ENCODE measurements at regions not wholly inside any gene's neighbourhood (a gene's known extent, or its start where the extent isn't known, plus 50 kb on each side); places are given as distances from the start of the nearest gene placed in this dataset.

DNA sequence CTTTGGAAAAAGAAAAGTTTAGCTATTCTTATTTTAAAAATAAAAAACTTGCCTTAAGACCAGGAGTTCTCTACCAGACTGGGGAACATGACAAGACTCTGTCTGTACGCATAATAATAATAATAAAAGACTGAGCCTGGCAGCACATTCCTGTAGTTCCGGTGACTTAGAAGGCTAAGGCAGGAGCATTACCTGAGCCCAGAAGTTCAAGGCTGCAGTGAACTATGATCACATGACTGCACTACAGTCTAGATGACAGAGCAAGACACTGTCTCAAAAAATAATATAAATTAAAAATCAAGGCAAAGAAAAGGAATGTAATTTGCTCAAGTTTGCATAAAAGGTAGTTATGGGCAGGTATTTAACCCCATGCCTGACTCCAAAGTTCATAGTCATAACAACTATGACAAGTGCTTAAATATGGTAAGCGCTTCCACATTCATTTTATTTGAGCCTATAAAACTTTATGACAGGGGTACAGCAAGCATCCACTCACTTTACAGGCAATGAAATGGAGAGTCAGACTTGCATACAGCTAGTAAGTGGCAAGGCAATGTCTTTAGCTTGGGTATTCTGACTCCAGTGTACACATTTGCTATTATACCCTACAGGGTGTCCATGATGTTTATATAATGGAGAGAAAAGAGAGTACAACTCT is 1567.8 kb upstream of the PIK3C3 start:
- Histone ChIP-seq H3K9ac (replicated peaks in 1 of 4; ENCODE audit: extremely low read depth in 1 of 4, low read depth in 3 of 4, low read length in 3 of 4) (no peak overlapping the region), H2AK5ac (ENCODE audit: low read depth, low read length) (no peak overlapping the region), H3K79me1 (ENCODE audit: low read depth, low read length) (no peaks in the 10 kb centered on the region), H3K14ac (ENCODE audit: insufficient read length) (no peak overlapping the region), H3K18ac (ENCODE audit: extremely low read depth, low read length) (no peak overlapping the region), H3K4me3 (ENCODE audit: extremely low read depth in 1 of 4, insufficient read depth in 2 of 4, low read depth in 3 of 4, low read length in 4 of 4) (no peak overlapping the region), H3K4me2 (ENCODE audit: insufficient read depth in 1 of 2, low read depth in 2 of 2, low read length in 2 of 2) (no peak overlapping the region), H3K23me2 (ENCODE audit: low read depth, low read length) (no peaks in the 10 kb centered on the region), H3K36me3 (ENCODE audit: control insufficient read depth in 2 of 4, insufficient read depth in 4 of 4, low read length in 3 of 4) (no peaks in the 10 kb centered on the region), H2BK15ac (ENCODE audit: low read length) (no peak overlapping the region), H4K5ac (ENCODE audit: insufficient read length, low read depth, low read length) (no peak overlapping the region), H2BK120ac (replicated peaks; ENCODE audit: low read depth, low read length) (no peak overlapping the region), H2BK20ac (ENCODE audit: low read length) (no peak overlapping the region), H3K4me1 (replicated peaks in 1 of 4; ENCODE audit: control insufficient read depth in 3 of 4, insufficient read depth in 4 of 4, low read length in 3 of 4) (no peaks in the 10 kb centered on the region), H2BK5ac (ENCODE audit: low read depth, low read length) (no peak overlapping the region), H4K20me1 (replicated peaks in 1 of 2; ENCODE audit: control insufficient read depth in 1 of 2, insufficient read depth in 2 of 2, low read length in 2 of 2) (no peaks in the 10 kb centered on the region), H3K79me2 (ENCODE audit: control insufficient read depth in 1 of 2, insufficient read depth in 2 of 2, low read length in 2 of 2) (no peaks in the 10 kb centered on the region), H2AFZ (ENCODE audit: low read length) (no peak overlapping the region), H3K27ac (ENCODE audit: low read depth, low read length) (no peak overlapping the region), H3K9me3 (ENCODE audit: insufficient read depth in 2 of 2, low read depth in 1 of 2, low read length in 1 of 2) (no peaks in the 10 kb centered on the region), H3K27me3 (replicated peaks in 1 of 4; ENCODE audit: control insufficient read depth in 3 of 4, extremely low read depth in 1 of 4, insufficient read depth in 3 of 4, low read length in 3 of 4) (no peaks in the 10 kb centered on the region), H4K91ac (replicated peaks; ENCODE audit: insufficient read length, low read length) (no peak overlapping the region), H4K8ac (ENCODE audit: extremely low read depth, insufficient read depth, low read length) (no peak overlapping the region), H3K23ac (ENCODE audit: insufficient read length) (no peak overlapping the region), H3K4ac (replicated peaks; ENCODE audit: insufficient read length, low read depth, low read length) (no peak overlapping the region), H2BK12ac (ENCODE audit: low read depth, low read length) (no peak overlapping the region), H3K56ac (replicated peaks; ENCODE audit: insufficient read length, low read depth, low read length) (no peak overlapping the region)
- ChIA-PET POLR2A (ENCODE audit: partially characterized antibody) (no interaction called here), CTCF (ENCODE audit: partially characterized antibody) (interaction anchor here (1.0 kb wide), 1 partner anchor 8 kb away, joined by 3 read pairs; no protein-coding TSS in a partner anchor)
- WGBS, 2 experiments (ENCODE audit: extremely low coverage in 1 of 2, insufficient coverage in 1 of 2, insufficient read length in 1 of 2, insufficient replicate concordance in 2 of 2, low coverage in 1 of 2, low lambda C conversion rate in 2 of 2, missing lambda C conversion rate in 1 of 2) = 89% methylated on average over 3 of the region's 3 CpGs; no CpG with 5 or more reads in 1 of the 2 experiments
- FAIRE-seq = no peak
- no peak for DNase-seq (ENCODE audit: low read depth in 1 of 2, low spot score in 2 of 2)
- TF ChIP-seq ZNF274 (IDR thresholded peaks at IDR 0.05; ENCODE audit: borderline replicate concordance, extremely low read depth, low read length) (no peak), MAFK (IDR thresholded peaks at IDR 0.05; ENCODE audit: low read depth, low read length) (no peak)
- TF ChIP-seq, protein P1, sequence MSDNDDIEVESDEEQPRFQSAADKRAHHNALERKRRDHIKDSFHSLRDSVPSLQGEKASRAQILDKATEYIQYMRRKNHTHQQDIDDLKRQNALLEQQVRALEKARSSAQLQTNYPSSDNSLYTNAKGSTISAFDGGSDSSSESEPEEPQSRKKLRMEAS (IDR thresholded peaks at IDR 0.05) = no peak

Measured in H1 (cell line).